ENCODE measurements at regions not wholly inside any gene's neighbourhood (a gene's known extent, or its start where the extent isn't known, plus 50 kb on each side); places are given as distances from the start of the nearest gene placed in this dataset.

DNA sequence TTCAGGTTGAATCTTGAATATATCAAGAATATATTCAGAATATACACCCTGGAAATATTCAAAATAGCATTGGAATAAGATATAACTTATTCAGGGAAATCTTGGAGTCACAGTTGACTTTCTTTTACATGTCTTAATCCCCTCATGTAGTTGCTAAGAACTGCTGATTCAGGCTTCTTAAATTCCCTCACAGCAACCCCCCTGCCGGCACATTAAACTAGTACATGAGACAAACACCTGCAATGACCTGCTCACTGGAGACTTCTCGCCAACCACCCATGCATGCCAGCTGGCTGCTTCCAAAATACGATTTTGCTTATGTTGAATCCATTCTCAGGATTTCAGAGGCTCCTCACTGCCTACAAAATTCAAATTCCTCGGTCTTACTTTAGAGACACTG lies 997.1 kb downstream of the EFNB2 start:
- no peak for ATAC-seq (ENCODE audit: low read depth)
- Histone ChIP-seq H3K4ac (ENCODE audit: low read depth, low read length) (no peak overlapping the region), H2BK120ac (ENCODE audit: low read depth, low read length) (no peak overlapping the region), H4K20me1 (ENCODE audit: insufficient read depth, low read length) (no peaks in the 10 kb centered on the region), H3K9me1 (ENCODE audit: insufficient read depth, low read length) (no peaks in the 10 kb centered on the region), H3K9me3 (ENCODE audit: control insufficient read depth, insufficient read depth, low read length) (no peaks in the 10 kb centered on the region), H2AK5ac (ENCODE audit: low read depth, low read length) (no peak overlapping the region), H2BK5ac (ENCODE audit: low read depth, low read length, poor library complexity, severe bottlenecking) (no peak overlapping the region), H4K91ac (ENCODE audit: insufficient read depth, low read depth, low read length) (no peak overlapping the region), H3K14ac (replicated peaks; ENCODE audit: low read depth, low read length) (no peak overlapping the region), H3K56ac (ENCODE audit: extremely low read depth, insufficient read depth, low read length) (no peak overlapping the region), H3K4me3 (ENCODE audit: insufficient read depth, low read depth, low read length) (no peak overlapping the region), H3K9ac (ENCODE audit: low read depth, low read length) (no peak overlapping the region), H3K4me1 (ENCODE audit: control insufficient read depth, insufficient read depth, low read length) (no peaks in the 10 kb centered on the region), H4K8ac (ENCODE audit: low read depth in 2 of 2, low read length in 2 of 2) (no peak overlapping the region), H2BK15ac (ENCODE audit: low read depth, low read length) (no peak overlapping the region), H3K18ac (ENCODE audit: low read depth, low read length) (no peak overlapping the region), H3K27me3 (ENCODE audit: control insufficient read depth, insufficient read depth, low read length) (no peaks in the 10 kb centered on the region), H2AK9ac (replicated peaks; ENCODE audit: low read depth, low read length, poor library complexity) (no peak overlapping the region), H3K23ac (ENCODE audit: low read depth, low read length) (no peak overlapping the region), H3K4me2 (ENCODE audit: low read depth, low read length) (no peak overlapping the region), H3K79me1 (ENCODE audit: low read depth in 1 of 2, low read length in 2 of 2) (no peaks in the 10 kb centered on the region), H2AFZ (replicated peaks; ENCODE audit: low read length, poor library complexity) (no peak overlapping the region), H3K36me3 (ENCODE audit: control insufficient read depth, insufficient read depth, low read length) (no peaks in the 10 kb centered on the region), H2BK20ac (ENCODE audit: low read depth, low read length) (no peak overlapping the region), H3K27ac (ENCODE audit: insufficient read depth, low read length) (no peak overlapping the region), H4K5ac (ENCODE audit: low read depth, low read length) (no peak overlapping the region)
- ChIA-PET POLR2A (ENCODE audit: unreplicated experiment) (no interaction called here), CTCF (no interaction called here)
- 60% methylated on average over 2 of the region's 4 CpGs; no CpG with 5 or more reads in 1 of the 2 experiments for WGBS, 2 experiments (ENCODE audit: extremely low coverage in 2 of 2, insufficient read length in 1 of 2)
- intact Hi-C loops (cut with micrococcal nuclease) (no loop called here), in situ Hi-C loops (cut with MboI; ENCODE audit: low sequenced_read_pairs) (no loop called here), dilution Hi-C loops (cut with HindIII; ENCODE audit: low sequenced_read_pairs, unreplicated experiment) (no loop called here)
- no TSS peak for BruUV-seq (replicated peaks)
- TF ChIP-seq MAFK (IDR thresholded peaks at IDR 0.05; ENCODE audit: low read depth, low read length), result peak; percentile 34; the same call in 1 of the 2 replicates
- TF ChIP-seq RCOR1 (IDR thresholded peaks at IDR 0.05; ENCODE audit: insufficient replicate concordance, low read length), result no peak
- no peak for DNase-seq

All from IMR-90 (cell line).